SK-N-SH treated with all-trans-retinoic acid at 6 μM for 48 hours (cell line): ENCODE measurements at regions not wholly inside any gene's neighbourhood (a gene's known extent, or its start where the extent isn't known, plus 50 kb on each side); places are given as distances from the start of the nearest gene placed in this dataset.

Experiments
- BACH2 ChIP-seq: fragments of 250-450 bp; sonication (Bioruptor Pico); IDR thresholded peaks from 2 replicates; pipeline ENCODE4 v1.9.0; 2021; ENCODE audit warnings: mild to moderate bottlenecking, borderline replicate concordance
- OSR1 ChIP-seq: fragments of 250-450 bp; sonication (Bioruptor Pico); IDR thresholded peaks from 2 replicates; pipeline ENCODE4 v1.8.0; 2022; ENCODE audit warnings: moderate library complexity, mild to moderate bottlenecking, inconsistent platforms
- POU6F1 ChIP-seq: fragments of 250-450 bp; sonication (Bioruptor Pico); IDR thresholded peaks from 2 replicates; pipeline ENCODE4 v1.8.0; 2021; ENCODE audit warnings: low read depth, mild to moderate bottlenecking, moderate library complexity, borderline replicate concordance
- RARB ChIP-seq: fragments of 250-450 bp; sonication (Bioruptor Pico); IDR thresholded peaks from 2 replicates; pipeline ENCODE4 v1.8.0; 2021; ENCODE audit warnings: mild to moderate bottlenecking, moderate library complexity
- ZFP30 ChIP-seq: fragments of 450-650 bp; formaldehyde crosslinking; IDR thresholded peaks from 2 replicates; pipeline ENCODE4 v1.5.0; 2022; ENCODE audit warnings: mild to moderate bottlenecking, moderate library complexity
- TF ChIP-seq, protein P1 (sequence below): fragments of 250-450 bp; sonication (Bioruptor Pico); IDR thresholded peaks from 2 replicates; pipeline ENCODE4 v1.5.1; 2020; ENCODE audit warnings: low read depth, mild to moderate bottlenecking, moderate library complexity

DNA sequence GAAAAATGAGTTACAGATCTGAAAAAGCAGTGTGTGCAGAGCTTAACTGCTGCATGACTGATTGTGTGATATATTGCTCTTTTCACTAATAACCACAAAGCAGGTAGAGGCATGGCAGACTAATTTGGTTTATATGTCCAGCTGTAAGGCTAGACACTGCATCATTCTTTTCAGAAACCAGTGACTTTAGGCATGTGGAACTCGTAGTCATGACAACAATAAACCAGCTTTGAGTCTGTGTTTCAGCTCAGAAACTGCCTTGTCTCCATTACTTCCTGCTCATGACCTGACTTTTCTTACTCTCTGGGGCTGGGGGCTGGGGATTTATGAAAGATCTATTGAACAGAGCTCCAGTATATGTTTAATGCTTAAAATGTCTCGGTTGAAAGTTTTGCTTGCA, 146.8 kb upstream of the LRIG3 start:
- TF ChIP-seq BACH2 (CRISPR knock-in tag): no peak
- no peak for TF ChIP-seq POU6F1 (CRISPR knock-in tag)
- TF ChIP-seq ZFP30: no peak
- TF ChIP-seq, protein P1, sequence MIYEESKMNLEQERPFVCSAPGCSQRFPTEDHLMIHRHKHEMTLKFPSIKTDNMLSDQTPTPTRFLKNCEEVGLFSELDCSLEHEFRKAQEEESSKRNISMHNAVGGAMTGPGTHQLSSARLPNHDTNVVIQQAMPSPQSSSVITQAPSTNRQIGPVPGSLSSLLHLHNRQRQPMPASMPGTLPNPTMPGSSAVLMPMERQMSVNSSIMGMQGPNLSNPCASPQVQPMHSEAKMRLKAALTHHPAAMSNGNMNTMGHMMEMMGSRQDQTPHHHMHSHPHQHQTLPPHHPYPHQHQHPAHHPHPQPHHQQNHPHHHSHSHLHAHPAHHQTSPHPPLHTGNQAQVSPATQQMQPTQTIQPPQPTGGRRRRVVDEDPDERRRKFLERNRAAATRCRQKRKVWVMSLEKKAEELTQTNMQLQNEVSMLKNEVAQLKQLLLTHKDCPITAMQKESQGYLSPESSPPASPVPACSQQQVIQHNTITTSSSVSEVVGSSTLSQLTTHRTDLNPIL (CRISPR knock-in tag): no peak
- TF ChIP-seq OSR1: no peak
- no peak for TF ChIP-seq RARB
